Nephron (organoid): ENCODE measurements at regions not wholly inside any gene's neighbourhood (a gene's known extent, or its start where the extent isn't known, plus 50 kb on each side); places are given as distances from the start of the nearest gene placed in this dataset.

Experiments
- H3K27ac Mint-ChIP-seq, 3 experiments: 2 replicates each; pipeline ENCODE4 v1.8.0; 2020; ENCODE audit warnings: mixed read lengths in 3 of 3, mild to moderate bottlenecking in 2 of 3, moderate library complexity in 1 of 3
- H3K27me3 Mint-ChIP-seq: 2 replicates; pipeline ENCODE4 v1.8.0; 2021; ENCODE audit warnings: low read depth, mild to moderate bottlenecking, moderate library complexity, mixed read lengths
- H3K36me3 Mint-ChIP-seq: 2 replicates; pipeline ENCODE4 v1.8.0; 2020; ENCODE audit warnings: low read depth, mixed read lengths
- H3K4me1 Mint-ChIP-seq: 2 replicates; pipeline ENCODE4 v1.8.0; 2020; ENCODE audit warnings: mixed read lengths
- H3K4me3 Mint-ChIP-seq, 3 experiments: 2 replicates each; pipeline ENCODE4 v1.8.0; 2020; ENCODE audit warnings: mild to moderate bottlenecking in 3 of 3, mixed read lengths in 3 of 3, moderate library complexity in 2 of 3
- H3K9me3 Mint-ChIP-seq: 2 replicates; pipeline ENCODE4 v1.8.0; 2020; ENCODE audit warnings: mixed read lengths
- CTCF ChIP-seq, 3 experiments: fragments of 200-600 bp; sonication (generic); IDR thresholded peaks; one replicate each; pipeline ENCODE4 v1.5.0; 2021; ENCODE audit warnings: antibody characterized with exemption in 3 of 3; ENCODE audit not compliant: unreplicated experiment in 3 of 3

- peak overlapping the region; percentile 60 to 87 (median 77) for H3K27ac Mint-ChIP-seq
Measured at GRCh38 chr15:62809968-62810260, 232.6 kb upstream of the TPM1 start.

GRCh38 chr15:62812515-62812835 is 230.1 kb upstream of the TPM1 start:
- Mint-ChIP-seq H3K4me1 (peaks cover 53% of the 10 kb centered on the region), H3K36me3 (peaks cover 23% of the 10 kb centered on the region), H3K4me3 (no peak overlapping the region), H3K9me3 (no peaks in the 10 kb centered on the region), H3K27ac (peak overlapping the region; percentile 38 to 87 (median 50)), H3K27me3 (no peaks in the 10 kb centered on the region)
- no peak for TF ChIP-seq CTCF (IDR thresholded peaks at IDR 0.05; ENCODE audit: unreplicated experiment in 3 of 3)

More at GRCh38 chr15:62809968-62810260, 232.6 kb upstream of the TPM1 start:
- H3K4me3 Mint-ChIP-seq: no peak overlapping the region
- H3K36me3 Mint-ChIP-seq: peaks cover 39% of the 10 kb centered on the region
- no peaks in the 10 kb centered on the region for H3K27me3 Mint-ChIP-seq
- peaks cover 30% of the 10 kb centered on the region for H3K4me1 Mint-ChIP-seq
- H3K9me3 Mint-ChIP-seq: no peaks in the 10 kb centered on the region
- TF ChIP-seq CTCF (IDR thresholded peaks at IDR 0.05; ENCODE audit: unreplicated experiment in 3 of 3): no peak

- Mint-ChIP-seq H3K4me3 (peak overlapping the region in 1 of 3 experiments; percentile 0), H3K9me3 (no peaks in the 10 kb centered on the region), H3K4me1 (peaks cover 38% of the 10 kb centered on the region), H3K27me3 (no peaks in the 10 kb centered on the region), H3K27ac (peak overlapping the region; percentile 51 to 72 (median 66)), H3K36me3 (peaks cover 24% of the 10 kb centered on the region)
- TF ChIP-seq CTCF (IDR thresholded peaks at IDR 0.05; ENCODE audit: unreplicated experiment in 3 of 3): no peak
Measured at GRCh38 chr15:62816342-62817069, 226.0 kb upstream of the TPM1 start.

- peaks cover 22% of the 10 kb centered on the region for H3K36me3 Mint-ChIP-seq
- no peak overlapping the region for H3K4me3 Mint-ChIP-seq
- no peaks in the 10 kb centered on the region for H3K9me3 Mint-ChIP-seq
- no peak overlapping the region for H3K27ac Mint-ChIP-seq
- TF ChIP-seq CTCF (IDR thresholded peaks at IDR 0.05; ENCODE audit: unreplicated experiment in 3 of 3): no peak
- H3K27me3 Mint-ChIP-seq: no peaks in the 10 kb centered on the region
- peaks cover 37% of the 10 kb centered on the region for H3K4me1 Mint-ChIP-seq
Measured at GRCh38 chr15:62818691-62819090, 223.9 kb upstream of the TPM1 start.

- peak overlapping the region in 1 of 3 experiments; percentile 28 for H3K4me3 Mint-ChIP-seq
- H3K27me3 Mint-ChIP-seq: no peaks in the 10 kb centered on the region
- H3K27ac Mint-ChIP-seq: peak overlapping the region; percentile 98 to 99 (median 99)
- H3K4me1 Mint-ChIP-seq: peaks cover 37% of the 10 kb centered on the region
- peaks cover 15% of the 10 kb centered on the region for H3K36me3 Mint-ChIP-seq
- no peaks in the 10 kb centered on the region for H3K9me3 Mint-ChIP-seq
- TF ChIP-seq CTCF (IDR thresholded peaks at IDR 0.05; ENCODE audit: unreplicated experiment in 3 of 3): no peak
Measured at GRCh38 chr15:62821384-62822131, 221.0 kb upstream of the TPM1 start.
